NT2/D1 (cell line): ENCODE measurements at regions not wholly inside any gene's neighbourhood (a gene's known extent, or its start where the extent isn't known, plus 50 kb on each side); places are given as distances from the start of the nearest gene placed in this dataset.

Experiments used
- DNase-seq: peaks from one replicate; pipeline ENCODE4 v3.0.0-alpha.2; 2011; ENCODE audit warnings: low read depth, low spot score
- H3K27me3 ChIP-seq: 2 replicates; pipeline ENCODE4 v1.6.0; 2011; ENCODE audit warnings: mild to moderate bottlenecking; ENCODE audit not compliant: insufficient read length, insufficient read depth
- H3K36me3 ChIP-seq: 2 replicates; pipeline ENCODE4 v1.6.1; 2011; ENCODE audit warnings: mild to moderate bottlenecking, low read length, mixed read lengths; ENCODE audit not compliant: insufficient read depth, insufficient read length
- H3K4me1 ChIP-seq: 2 replicates; pipeline ENCODE4 v1.5.1; 2011; ENCODE audit not compliant: insufficient read depth, insufficient read length
- H3K4me3 ChIP-seq: 2 replicates; pipeline ENCODE4 v1.5.1; 2011; ENCODE audit warnings: low read depth; ENCODE audit not compliant: insufficient read length
- H3K9ac ChIP-seq: 2 replicates; pipeline ENCODE4 v1.6.0; 2011; ENCODE audit warnings: low read depth; ENCODE audit not compliant: insufficient read length
- H3K9me3 ChIP-seq: 2 replicates; pipeline ENCODE4 v1.5.1; 2011; ENCODE audit warnings: mild to moderate bottlenecking, low read length; ENCODE audit not compliant: insufficient read depth
- SUZ12 ChIP-seq: IDR thresholded peaks from 2 replicates; pipeline ENCODE4 v1.6.1; 2011; ENCODE audit not compliant: insufficient read length, insufficient read depth; ENCODE audit errors: extremely low read depth
- YY1 ChIP-seq: IDR thresholded peaks from 2 replicates; pipeline ENCODE4 v1.6.1; 2011; ENCODE audit not compliant: insufficient read length, insufficient read depth
- ZNF274 ChIP-seq: IDR thresholded peaks from 2 replicates; pipeline ENCODE4 v1.6.1; 2011; ENCODE audit warnings: mild to moderate bottlenecking, low read depth, low read length

GRCh38 chrX:69234624-69235023 is 69.4 kb upstream of the PJA1 start:
- no peak overlapping the region for H3K9ac ChIP-seq
- no peak for DNase-seq
- no peaks in the 10 kb centered on the region; the same call in 1 of the 2 replicates for H3K9me3 ChIP-seq
- H3K4me3 ChIP-seq: no peak overlapping the region
- H3K27me3 ChIP-seq: peaks cover 10% of the 10 kb centered on the region
- H3K36me3 ChIP-seq: no peaks in the 10 kb centered on the region
- H3K4me1 ChIP-seq: no peaks in the 10 kb centered on the region
- no peak for TF ChIP-seq YY1
- TF ChIP-seq SUZ12: no peak
- TF ChIP-seq ZNF274: no peak

- no peak for TF ChIP-seq YY1
- Histone ChIP-seq H3K27me3 (peaks cover 18% of the 10 kb centered on the region), H3K9ac (no peak overlapping the region), H3K4me1 (no peaks in the 10 kb centered on the region), H3K4me3 (no peak overlapping the region), H3K9me3 (no peaks in the 10 kb centered on the region; the same call in 1 of the 2 replicates), H3K36me3 (no peaks in the 10 kb centered on the region)
- DNase-seq: no peak
These were observed 67.7 kb upstream of the PJA1 start for GRCh38 chrX:69232945-69233344.

- DNase-seq: no peak
- Histone ChIP-seq H3K4me3 (no peak overlapping the region), H3K4me1 (no peaks in the 10 kb centered on the region), H3K9me3 (no peaks in the 10 kb centered on the region; the same call in 1 of the 2 replicates), H3K9ac (no peak overlapping the region), H3K27me3 (peaks cover 25% of the 10 kb centered on the region), H3K36me3 (no peaks in the 10 kb centered on the region)
- TF ChIP-seq YY1 (no peak), ZNF274 (no peak), SUZ12 (no peak)
These were observed 66.7 kb upstream of the PJA1 start for GRCh38 chrX:69231903-69232302.

GRCh38 chrX:69229436-69229835 is 64.2 kb upstream of the PJA1 start:
- H3K4me3 ChIP-seq: no peak overlapping the region
- no peaks in the 10 kb centered on the region for H3K36me3 ChIP-seq
- H3K9ac ChIP-seq: no peak overlapping the region
- TF ChIP-seq YY1: no peak
- no peak for TF ChIP-seq SUZ12
- no peak for TF ChIP-seq ZNF274
- DNase-seq: no peak
- H3K9me3 ChIP-seq: no peaks in the 10 kb centered on the region; the same call in 1 of the 2 replicates
- no peaks in the 10 kb centered on the region for H3K4me1 ChIP-seq
- peaks cover 50% of the 10 kb centered on the region for H3K27me3 ChIP-seq

GRCh38 chrX:69228732-69229131 is 63.5 kb upstream of the PJA1 start:
- Histone ChIP-seq H3K36me3 (no peaks in the 10 kb centered on the region), H3K4me3 (no peak overlapping the region), H3K27me3 (peaks cover 57% of the 10 kb centered on the region), H3K9ac (no peak overlapping the region), H3K4me1 (no peaks in the 10 kb centered on the region), H3K9me3 (no peaks in the 10 kb centered on the region; the same call in 1 of the 2 replicates)
- no peak for DNase-seq
- TF ChIP-seq SUZ12: no peak
- no peak for TF ChIP-seq ZNF274
- no peak for TF ChIP-seq YY1

- H3K27me3 ChIP-seq: peaks cover 66% of the 10 kb centered on the region
- H3K9ac ChIP-seq: no peak overlapping the region
- H3K36me3 ChIP-seq: no peaks in the 10 kb centered on the region
- H3K9me3 ChIP-seq: no peaks in the 10 kb centered on the region; the same call in 1 of the 2 replicates
- H3K4me1 ChIP-seq: no peaks in the 10 kb centered on the region
- TF ChIP-seq ZNF274: no peak
- no peak for TF ChIP-seq SUZ12
- no peak for TF ChIP-seq YY1
- H3K4me3 ChIP-seq: no peak overlapping the region
- no peak for DNase-seq
These were observed 61.4 kb upstream of the PJA1 start for GRCh38 chrX:69226459-69227158.

- peak overlapping the region; percentile 18 for H3K9ac ChIP-seq
- H3K36me3 ChIP-seq: no peaks in the 10 kb centered on the region
- TF ChIP-seq YY1 (no peak), SUZ12 (no peak), ZNF274 (no peak)
- H3K9me3 ChIP-seq: no peaks in the 10 kb centered on the region
- no peak overlapping the region for H3K4me3 ChIP-seq
- no peaks in the 10 kb centered on the region for H3K4me1 ChIP-seq
- H3K27me3 ChIP-seq: peaks cover 49% of the 10 kb centered on the region
- DNase-seq: peak; percentile 94
These were observed 57.1 kb upstream of the PJA1 start for GRCh38 chrX:69222103-69223090.
